ENCODE measurements at regions not wholly inside any gene's neighbourhood (a gene's known extent, or its start where the extent isn't known, plus 50 kb on each side); places are given as distances from the start of the nearest gene placed in this dataset.

DNA sequence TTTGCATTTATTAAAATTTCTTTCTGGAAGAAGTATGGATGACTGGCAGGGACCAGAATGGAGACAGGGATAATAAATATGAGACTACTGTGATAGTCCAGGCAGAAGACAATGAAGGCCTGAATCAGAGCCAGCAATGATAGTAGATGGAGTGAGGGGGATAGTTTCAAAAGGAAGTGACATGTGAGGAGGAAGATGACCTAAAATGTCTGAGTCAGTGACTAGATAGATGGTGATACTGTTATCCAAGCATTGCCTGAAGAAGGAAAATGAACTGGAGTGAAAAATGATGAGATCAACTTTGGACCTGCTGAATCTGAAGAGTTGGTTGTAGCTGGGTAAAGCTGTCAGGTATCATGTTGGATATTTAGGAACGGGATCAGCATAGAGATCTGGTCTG is 158.3 kb upstream of the KLF7 start:
- peaks cover 0 to 12% (median 0%) of the 10 kb centered on the region in 4 donors for H3K27me3 ChIP-seq (ENCODE audit: control insufficient read depth in 4 of 4, insufficient read depth in 4 of 4, low read length in 3 of 4)
- DNase-seq (ENCODE audit: low spot score) = no peak
- no peak overlapping the region for H3K4me3 ChIP-seq (ENCODE audit: low read depth in 1 of 3, low read length in 3 of 3)
- no peaks in the 10 kb centered on the region for H3K36me3 ChIP-seq (ENCODE audit: control insufficient read depth in 4 of 4, insufficient read depth in 3 of 4, low read depth in 1 of 4, low read length in 3 of 4)
- no peak overlapping the region for H3K27ac ChIP-seq (ENCODE audit: low read depth in 1 of 2, low read length in 2 of 2)
- TF ChIP-seq FOXA1 (IDR thresholded peaks at IDR 0.05) (no peak), TAF1 (conservative IDR thresholded peaks at IDR 0.05) (no peak), GABPA (IDR thresholded peaks at IDR 0.05 in 1 of 2, conservative IDR thresholded peaks at IDR 0.05 in 1 of 2) (no peak), RAD21 (IDR thresholded peaks at IDR 0.05) (no peak), RXRA (IDR thresholded peaks at IDR 0.05) (no peak), HNF4G (IDR thresholded peaks at IDR 0.05) (no peak), YY1 (IDR thresholded peaks at IDR 0.05) (no peak)
- TF ChIP-seq, protein P1, sequence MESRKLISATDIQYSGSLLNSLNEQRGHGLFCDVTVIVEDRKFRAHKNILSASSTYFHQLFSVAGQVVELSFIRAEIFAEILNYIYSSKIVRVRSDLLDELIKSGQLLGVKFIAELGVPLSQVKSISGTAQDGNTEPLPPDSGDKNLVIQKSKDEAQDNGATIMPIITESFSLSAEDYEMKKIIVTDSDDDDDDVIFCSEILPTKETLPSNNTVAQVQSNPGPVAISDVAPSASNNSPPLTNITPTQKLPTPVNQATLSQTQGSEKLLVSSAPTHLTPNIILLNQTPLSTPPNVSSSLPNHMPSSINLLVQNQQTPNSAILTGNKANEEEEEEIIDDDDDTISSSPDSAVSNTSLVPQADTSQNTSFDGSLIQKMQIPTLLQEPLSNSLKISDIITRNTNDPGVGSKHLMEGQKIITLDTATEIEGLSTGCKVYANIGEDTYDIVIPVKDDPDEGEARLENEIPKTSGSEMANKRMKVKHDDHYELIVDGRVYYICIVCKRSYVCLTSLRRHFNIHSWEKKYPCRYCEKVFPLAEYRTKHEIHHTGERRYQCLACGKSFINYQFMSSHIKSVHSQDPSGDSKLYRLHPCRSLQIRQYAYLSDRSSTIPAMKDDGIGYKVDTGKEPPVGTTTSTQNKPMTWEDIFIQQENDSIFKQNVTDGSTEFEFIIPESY (IDR thresholded peaks at IDR 0.05) = no peak
- TF ChIP-seq, protein P2, sequence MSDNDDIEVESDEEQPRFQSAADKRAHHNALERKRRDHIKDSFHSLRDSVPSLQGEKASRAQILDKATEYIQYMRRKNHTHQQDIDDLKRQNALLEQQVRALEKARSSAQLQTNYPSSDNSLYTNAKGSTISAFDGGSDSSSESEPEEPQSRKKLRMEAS (IDR thresholded peaks at IDR 0.05) = no peak
- TF ChIP-seq, protein P3, sequence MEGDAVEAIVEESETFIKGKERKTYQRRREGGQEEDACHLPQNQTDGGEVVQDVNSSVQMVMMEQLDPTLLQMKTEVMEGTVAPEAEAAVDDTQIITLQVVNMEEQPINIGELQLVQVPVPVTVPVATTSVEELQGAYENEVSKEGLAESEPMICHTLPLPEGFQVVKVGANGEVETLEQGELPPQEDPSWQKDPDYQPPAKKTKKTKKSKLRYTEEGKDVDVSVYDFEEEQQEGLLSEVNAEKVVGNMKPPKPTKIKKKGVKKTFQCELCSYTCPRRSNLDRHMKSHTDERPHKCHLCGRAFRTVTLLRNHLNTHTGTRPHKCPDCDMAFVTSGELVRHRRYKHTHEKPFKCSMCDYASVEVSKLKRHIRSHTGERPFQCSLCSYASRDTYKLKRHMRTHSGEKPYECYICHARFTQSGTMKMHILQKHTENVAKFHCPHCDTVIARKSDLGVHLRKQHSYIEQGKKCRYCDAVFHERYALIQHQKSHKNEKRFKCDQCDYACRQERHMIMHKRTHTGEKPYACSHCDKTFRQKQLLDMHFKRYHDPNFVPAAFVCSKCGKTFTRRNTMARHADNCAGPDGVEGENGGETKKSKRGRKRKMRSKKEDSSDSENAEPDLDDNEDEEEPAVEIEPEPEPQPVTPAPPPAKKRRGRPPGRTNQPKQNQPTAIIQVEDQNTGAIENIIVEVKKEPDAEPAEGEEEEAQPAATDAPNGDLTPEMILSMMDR (IDR thresholded peaks at IDR 0.05; ENCODE audit: low read depth, low read length, missing input control) = no peak
- no peak overlapping the region for H3K9ac ChIP-seq (ENCODE audit: low read depth in 1 of 2, low read length in 2 of 2)
- no peaks in the 10 kb centered on the region for H3K4me1 ChIP-seq (ENCODE audit: control insufficient read depth in 4 of 4, insufficient read depth in 4 of 4, low read length in 3 of 4)
- no peaks in the 10 kb centered on the region for H3K9me3 ChIP-seq (ENCODE audit: control insufficient read depth in 4 of 4, low read length in 3 of 4)
- 87% methylated on average over 1 of the region's 1 CpG for WGBS

DNA sequence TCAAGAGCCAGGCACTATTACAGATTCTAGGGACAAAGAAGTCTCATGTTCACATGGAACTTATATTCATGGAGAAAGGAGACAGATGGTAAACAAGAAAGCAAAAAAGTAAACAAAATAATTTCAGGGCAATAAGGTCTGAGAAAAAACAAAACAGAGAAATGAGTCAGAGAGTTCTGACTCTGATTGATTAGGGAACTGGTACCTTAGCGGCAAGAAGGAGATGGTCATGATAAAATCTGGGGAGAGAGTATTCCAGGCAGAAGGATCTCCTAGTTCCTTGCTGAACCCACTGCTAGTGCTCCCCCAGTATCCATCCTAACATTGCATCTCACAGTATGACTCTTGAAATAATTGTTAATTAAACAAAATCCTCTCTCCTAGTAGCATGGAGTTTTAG is 161.8 kb upstream of the KLF7 start:
- H3K4me1 ChIP-seq (ENCODE audit: control insufficient read depth in 4 of 4, insufficient read depth in 4 of 4, low read length in 3 of 4) = no peaks in the 10 kb centered on the region
- H3K4me3 ChIP-seq (ENCODE audit: low read depth in 1 of 3, low read length in 3 of 3) = no peak overlapping the region
- H3K36me3 ChIP-seq (ENCODE audit: control insufficient read depth in 4 of 4, insufficient read depth in 3 of 4, low read depth in 1 of 4, low read length in 3 of 4) = no peaks in the 10 kb centered on the region
- no peaks in the 10 kb centered on the region for H3K9me3 ChIP-seq (ENCODE audit: control insufficient read depth in 4 of 4, low read length in 3 of 4)
- H3K9ac ChIP-seq (ENCODE audit: low read depth in 1 of 2, low read length in 2 of 2) = no peak overlapping the region
- DNase-seq (ENCODE audit: low spot score) = no peak
- no peaks in the 10 kb centered on the region for H3K27me3 ChIP-seq (ENCODE audit: control insufficient read depth in 4 of 4, insufficient read depth in 4 of 4, low read length in 3 of 4)
- no peak overlapping the region for H3K27ac ChIP-seq (ENCODE audit: low read depth in 1 of 2, low read length in 2 of 2)
- no peak for TF ChIP-seq TAF1 (conservative IDR thresholded peaks at IDR 0.05)
- TF ChIP-seq, protein P1 (IDR thresholded peaks at IDR 0.05) = no peak
- TF ChIP-seq FOXA2 (IDR thresholded peaks at IDR 0.05) = no peak
- no peak for TF ChIP-seq EGR1 (IDR thresholded peaks at IDR 0.05; ENCODE audit: low read depth in 2 of 2)
- 64% methylated on average over 1 of the region's 1 CpG for WGBS

DNA sequence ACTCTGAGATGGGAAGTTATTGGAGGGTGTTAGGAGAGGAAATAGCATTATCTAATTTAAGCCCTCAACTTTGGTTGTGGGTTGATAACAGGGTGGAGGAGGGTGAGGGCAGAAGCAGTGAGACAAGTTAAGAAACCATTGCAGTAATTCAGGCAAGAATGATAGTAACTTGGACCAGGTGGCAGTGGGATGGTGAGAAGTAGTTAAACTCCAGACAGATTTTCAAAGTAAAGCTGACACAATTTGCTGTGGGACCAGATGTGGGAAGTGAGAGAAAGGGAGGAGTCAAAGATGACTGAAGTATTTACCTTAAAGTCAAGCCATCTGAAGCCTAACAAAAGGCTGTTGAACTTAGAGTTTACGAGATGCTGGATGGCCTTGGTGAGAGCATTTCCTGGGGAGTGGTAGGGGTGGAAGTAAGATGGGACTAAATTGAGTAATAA is 163.2 kb upstream of the KLF7 start:
- 67% methylated on average over 1 of the region's 1 CpG for WGBS
- Histone ChIP-seq H3K27ac (ENCODE audit: low read depth in 1 of 2, low read length in 2 of 2) (no peak overlapping the region), H3K9me3 (ENCODE audit: control insufficient read depth in 4 of 4, low read length in 3 of 4) (no peaks in the 10 kb centered on the region), H3K9ac (ENCODE audit: low read depth in 1 of 2, low read length in 2 of 2) (no peak overlapping the region), H3K27me3 (ENCODE audit: control insufficient read depth in 4 of 4, insufficient read depth in 4 of 4, low read length in 3 of 4) (no peaks in the 10 kb centered on the region), H3K4me1 (ENCODE audit: control insufficient read depth in 4 of 4, insufficient read depth in 4 of 4, low read length in 3 of 4) (no peaks in the 10 kb centered on the region), H3K4me3 (ENCODE audit: low read depth in 1 of 3, low read length in 3 of 3) (no peak overlapping the region), H3K36me3 (ENCODE audit: control insufficient read depth in 4 of 4, insufficient read depth in 3 of 4, low read depth in 1 of 4, low read length in 3 of 4) (no peaks in the 10 kb centered on the region)
- no peak for DNase-seq (ENCODE audit: low spot score)
- no peak for TF ChIP-seq GABPA (IDR thresholded peaks at IDR 0.05 in 1 of 2, conservative IDR thresholded peaks at IDR 0.05 in 1 of 2)
- TF ChIP-seq EGR1 (IDR thresholded peaks at IDR 0.05; ENCODE audit: low read depth in 2 of 2) = no peak
- TF ChIP-seq HNF4A (conservative IDR thresholded peaks at IDR 0.05) = no peak
- TF ChIP-seq, protein P4, sequence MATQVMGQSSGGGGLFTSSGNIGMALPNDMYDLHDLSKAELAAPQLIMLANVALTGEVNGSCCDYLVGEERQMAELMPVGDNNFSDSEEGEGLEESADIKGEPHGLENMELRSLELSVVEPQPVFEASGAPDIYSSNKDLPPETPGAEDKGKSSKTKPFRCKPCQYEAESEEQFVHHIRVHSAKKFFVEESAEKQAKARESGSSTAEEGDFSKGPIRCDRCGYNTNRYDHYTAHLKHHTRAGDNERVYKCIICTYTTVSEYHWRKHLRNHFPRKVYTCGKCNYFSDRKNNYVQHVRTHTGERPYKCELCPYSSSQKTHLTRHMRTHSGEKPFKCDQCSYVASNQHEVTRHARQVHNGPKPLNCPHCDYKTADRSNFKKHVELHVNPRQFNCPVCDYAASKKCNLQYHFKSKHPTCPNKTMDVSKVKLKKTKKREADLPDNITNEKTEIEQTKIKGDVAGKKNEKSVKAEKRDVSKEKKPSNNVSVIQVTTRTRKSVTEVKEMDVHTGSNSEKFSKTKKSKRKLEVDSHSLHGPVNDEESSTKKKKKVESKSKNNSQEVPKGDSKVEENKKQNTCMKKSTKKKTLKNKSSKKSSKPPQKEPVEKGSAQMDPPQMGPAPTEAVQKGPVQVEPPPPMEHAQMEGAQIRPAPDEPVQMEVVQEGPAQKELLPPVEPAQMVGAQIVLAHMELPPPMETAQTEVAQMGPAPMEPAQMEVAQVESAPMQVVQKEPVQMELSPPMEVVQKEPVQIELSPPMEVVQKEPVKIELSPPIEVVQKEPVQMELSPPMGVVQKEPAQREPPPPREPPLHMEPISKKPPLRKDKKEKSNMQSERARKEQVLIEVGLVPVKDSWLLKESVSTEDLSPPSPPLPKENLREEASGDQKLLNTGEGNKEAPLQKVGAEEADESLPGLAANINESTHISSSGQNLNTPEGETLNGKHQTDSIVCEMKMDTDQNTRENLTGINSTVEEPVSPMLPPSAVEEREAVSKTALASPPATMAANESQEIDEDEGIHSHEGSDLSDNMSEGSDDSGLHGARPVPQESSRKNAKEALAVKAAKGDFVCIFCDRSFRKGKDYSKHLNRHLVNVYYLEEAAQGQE (IDR thresholded peaks at IDR 0.05) = no peak
- TF ChIP-seq TAF1 (conservative IDR thresholded peaks at IDR 0.05) = no peak
- TF ChIP-seq, protein P5, sequence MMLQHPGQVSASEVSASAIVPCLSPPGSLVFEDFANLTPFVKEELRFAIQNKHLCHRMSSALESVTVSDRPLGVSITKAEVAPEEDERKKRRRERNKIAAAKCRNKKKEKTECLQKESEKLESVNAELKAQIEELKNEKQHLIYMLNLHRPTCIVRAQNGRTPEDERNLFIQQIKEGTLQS (IDR thresholded peaks at IDR 0.05) = no peak
- TF ChIP-seq HNF4G (IDR thresholded peaks at IDR 0.05) = no peak
- TF ChIP-seq RXRA (IDR thresholded peaks at IDR 0.05) = no peak

Measured in liver (tissue), 8 donors.